GM12878 (cell line): ENCODE measurements at regions not wholly inside any gene's neighbourhood (a gene's known extent, or its start where the extent isn't known, plus 50 kb on each side); places are given as distances from the start of the nearest gene placed in this dataset.

Experiments used
- CREM ChIP-seq: IDR thresholded peaks from 2 replicates; pipeline ENCODE4 v1.6.1; 2014; ENCODE audit warnings: antibody characterized with exemption, low read depth
- ELK1 ChIP-seq: IDR thresholded peaks from 2 replicates; pipeline ENCODE4 v1.6.1; 2012; ENCODE audit warnings: low read depth, low read length, improper control_type of control experiment
- TF ChIP-seq, protein P1 (sequence below), 3 experiments: IDR thresholded peaks in 2 of 3; conservative IDR thresholded peaks in 1 of 3; 2 replicates each; pipeline ENCODE4 v1.5.1; 2011; ENCODE audit warnings: low read depth in 3 of 3, low read length in 3 of 3, mild to moderate bottlenecking in 3 of 3, control low read depth in 2 of 3, moderate library complexity in 2 of 3, inconsistent platforms in 1 of 3, mixed read lengths in 1 of 3; ENCODE audit not compliant: control insufficient read depth in 2 of 3, insufficient read depth in 1 of 3; ENCODE audit errors: extremely low read depth in 1 of 3
- TF ChIP-seq, protein P2 (sequence below): IDR thresholded peaks from 2 replicates; pipeline ENCODE4 v1.6.1; 2011; ENCODE audit warnings: borderline replicate concordance, low read depth, mild to moderate bottlenecking, moderate library complexity, low read length; ENCODE audit not compliant: insufficient read depth, poor library complexity, severe bottlenecking

DNA sequence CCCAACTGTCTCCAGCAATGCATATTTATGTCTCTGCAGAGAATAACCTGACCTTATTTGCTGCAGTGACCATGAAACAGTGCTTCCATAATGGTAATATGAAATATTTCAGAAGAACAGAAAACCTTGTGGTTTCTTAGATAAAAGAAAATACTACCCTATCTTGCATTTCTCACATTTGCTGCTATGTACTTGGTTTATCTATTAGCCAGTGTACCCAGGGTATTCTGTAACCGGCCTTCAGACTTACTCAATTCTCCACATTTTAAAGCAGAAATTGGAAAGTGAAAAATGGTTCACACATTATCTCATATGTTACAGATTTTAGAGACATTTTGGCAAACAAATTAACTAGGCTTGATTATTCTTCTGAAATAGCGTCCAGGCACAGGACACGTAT lies 57.9 kb upstream of the CCDC91 start:
- TF ChIP-seq, protein P1, sequence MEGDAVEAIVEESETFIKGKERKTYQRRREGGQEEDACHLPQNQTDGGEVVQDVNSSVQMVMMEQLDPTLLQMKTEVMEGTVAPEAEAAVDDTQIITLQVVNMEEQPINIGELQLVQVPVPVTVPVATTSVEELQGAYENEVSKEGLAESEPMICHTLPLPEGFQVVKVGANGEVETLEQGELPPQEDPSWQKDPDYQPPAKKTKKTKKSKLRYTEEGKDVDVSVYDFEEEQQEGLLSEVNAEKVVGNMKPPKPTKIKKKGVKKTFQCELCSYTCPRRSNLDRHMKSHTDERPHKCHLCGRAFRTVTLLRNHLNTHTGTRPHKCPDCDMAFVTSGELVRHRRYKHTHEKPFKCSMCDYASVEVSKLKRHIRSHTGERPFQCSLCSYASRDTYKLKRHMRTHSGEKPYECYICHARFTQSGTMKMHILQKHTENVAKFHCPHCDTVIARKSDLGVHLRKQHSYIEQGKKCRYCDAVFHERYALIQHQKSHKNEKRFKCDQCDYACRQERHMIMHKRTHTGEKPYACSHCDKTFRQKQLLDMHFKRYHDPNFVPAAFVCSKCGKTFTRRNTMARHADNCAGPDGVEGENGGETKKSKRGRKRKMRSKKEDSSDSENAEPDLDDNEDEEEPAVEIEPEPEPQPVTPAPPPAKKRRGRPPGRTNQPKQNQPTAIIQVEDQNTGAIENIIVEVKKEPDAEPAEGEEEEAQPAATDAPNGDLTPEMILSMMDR (IDR thresholded peaks at IDR 0.05 in 2 of 3, conservative IDR thresholded peaks at IDR 0.05 in 1 of 3; ENCODE audit: control insufficient read depth in 2 of 3, extremely low read depth in 1 of 3, insufficient read depth in 1 of 3, low read depth in 3 of 3, low read length in 3 of 3) = no peak
- TF ChIP-seq CREM (no peak), ELK1 (no peak)
- TF ChIP-seq, protein P2, sequence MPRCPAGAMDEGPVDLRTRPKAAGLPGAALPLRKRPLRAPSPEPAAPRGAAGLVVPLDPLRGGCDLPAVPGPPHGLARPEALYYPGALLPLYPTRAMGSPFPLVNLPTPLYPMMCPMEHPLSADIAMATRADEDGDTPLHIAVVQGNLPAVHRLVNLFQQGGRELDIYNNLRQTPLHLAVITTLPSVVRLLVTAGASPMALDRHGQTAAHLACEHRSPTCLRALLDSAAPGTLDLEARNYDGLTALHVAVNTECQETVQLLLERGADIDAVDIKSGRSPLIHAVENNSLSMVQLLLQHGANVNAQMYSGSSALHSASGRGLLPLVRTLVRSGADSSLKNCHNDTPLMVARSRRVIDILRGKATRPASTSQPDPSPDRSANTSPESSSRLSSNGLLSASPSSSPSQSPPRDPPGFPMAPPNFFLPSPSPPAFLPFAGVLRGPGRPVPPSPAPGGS = no peak
